AG04450 (cell line): ENCODE measurements at regions not wholly inside any gene's neighbourhood (a gene's known extent, or its start where the extent isn't known, plus 50 kb on each side); places are given as distances from the start of the nearest gene placed in this dataset.

Source experiments
- CTCF ChIA-PET: fragments of 300-600, 350-600 bp; formaldehyde crosslinking; extraction: SDS; loops from one replicate; lab custom pipeline; 2022; ENCODE audit warnings: antibody characterized with exemption, inconsistent platforms; lab: Charles Lee
- POLR2A ChIA-PET: fragments of 350-600 bp; formaldehyde crosslinking; extraction: SDS; loops from one replicate; lab custom pipeline; 2021; ENCODE audit warnings: antibody characterized with exemption, inconsistent platforms; lab: Yijun Ruan, JAX
- DNase-seq: peaks from one replicate; pipeline ENCODE4 v3.0.0-alpha.2; 2011; ENCODE audit warnings: low read depth, low spot score
- H3K27ac ChIP-seq: one replicate; pipeline ENCODE4 v1.5.1; 2012; ENCODE audit warnings: low read depth, low read length, control low read depth
- H3K27me3 ChIP-seq: one replicate; pipeline ENCODE4 v1.6.0; 2012; ENCODE audit warnings: low read length; ENCODE audit not compliant: control insufficient read depth, insufficient read depth
- H3K4me3 ChIP-seq: 2 replicates; pipeline ENCODE4 v1.5.1; 2011; ENCODE audit warnings: mild to moderate bottlenecking, low read depth, low read length, control low read depth
- H3K9me3 ChIP-seq: 2 replicates; pipeline ENCODE4 v1.5.1; 2012; ENCODE audit warnings: low read length; ENCODE audit not compliant: control insufficient read depth, insufficient read depth
- CTCF ChIP-seq: IDR thresholded peaks from 2 replicates; pipeline ENCODE4 v1.5.1; 2011; ENCODE audit warnings: low read depth, low read length, control low read depth, inconsistent platforms

- H3K27ac ChIP-seq, result no peak overlapping the region
- CTCF ChIA-PET, result interaction anchor here (6.2 kb wide), 1 partner anchor 134 kb away, joined by 85 read pairs; no protein-coding TSS in a partner anchor
- POLR2A ChIA-PET, result no interaction called here
- DNase-seq, result no peak
- no peak overlapping the region for H3K4me3 ChIP-seq
- peaks cover 6% of the 10 kb centered on the region for H3K9me3 ChIP-seq
- no peaks in the 10 kb centered on the region for H3K27me3 ChIP-seq
- TF ChIP-seq CTCF, result no peak
These were observed 56.8 kb upstream of the PPP2R3A start for GRCh38 chr3:135908737-135909136.

- POLR2A ChIA-PET, result no interaction called here
- Histone ChIP-seq H3K27me3 (no peaks in the 10 kb centered on the region), H3K27ac (no peak overlapping the region), H3K4me3 (no peak overlapping the region), H3K9me3 (peaks cover 6% of the 10 kb centered on the region)
- no peak for TF ChIP-seq CTCF
- CTCF ChIA-PET, result interaction anchor here (1.2 kb wide), 1 partner anchor 132 kb away, joined by 5 read pairs; no protein-coding TSS in a partner anchor
- DNase-seq, result no peak
These were observed 54.4 kb upstream of the PPP2R3A start for GRCh38 chr3:135911110-135911509.

- no peak overlapping the region for H3K4me3 ChIP-seq
- TF ChIP-seq CTCF, result no peak
- H3K9me3 ChIP-seq, result no peaks in the 10 kb centered on the region
- no peak for DNase-seq
- ChIA-PET POLR2A (no interaction called here), CTCF (interaction anchor here (1.1 to 13.1 kb wide), 2 partner anchors 21 to 130 kb away, joined by 3 to 352 read pairs; no protein-coding TSS in a partner anchor)
- no peaks in the 10 kb centered on the region for H3K27me3 ChIP-seq
- no peak overlapping the region for H3K27ac ChIP-seq
These were observed 50.3 kb upstream of the PPP2R3A start for GRCh38 chr3:135915206-135915605.
